ENCODE measurements at regions not wholly inside any gene's neighbourhood (a gene's known extent, or its start where the extent isn't known, plus 50 kb on each side); places are given as distances from the start of the nearest gene placed in this dataset.

- no peak for DNase-seq (ENCODE audit: low read depth)
These were observed 1378.9 kb upstream of the CELF4 start for GRCh38 chr18:38944446-38945024.

- no peak for DNase-seq (ENCODE audit: low read depth)
These were observed 1376.3 kb upstream of the CELF4 start for GRCh38 chr18:38941711-38942561.

GRCh38 chr18:38940863-38941531, 1375.4 kb upstream of the CELF4 start:
- peak; percentile 11 for DNase-seq (ENCODE audit: low read depth)

- DNase-seq (ENCODE audit: low read depth), result no peak
These were observed 1374.9 kb upstream of the CELF4 start for GRCh38 chr18:38940475-38940862.

GRCh38 chr18:38933910-38934510, 1368.4 kb upstream of the CELF4 start:
- DNase-seq (ENCODE audit: low read depth), result no peak

- DNase-seq (ENCODE audit: low read depth), result no peak
These were observed 1367.7 kb upstream of the CELF4 start for GRCh38 chr18:38933322-38933721.

- DNase-seq (ENCODE audit: low read depth), result no peak
These were observed 1367.2 kb upstream of the CELF4 start for GRCh38 chr18:38932752-38933151.

GRCh38 chr18:38931754-38932050, 1366.1 kb upstream of the CELF4 start:
- no peak for DNase-seq (ENCODE audit: low read depth)

- no peak for DNase-seq (ENCODE audit: low read depth)
These were observed 1365.5 kb upstream of the CELF4 start for GRCh38 chr18:38930881-38931753.

GRCh38 chr18:38923540-38923939, 1357.9 kb upstream of the CELF4 start:
- no peak for DNase-seq (ENCODE audit: low read depth)

- no peak for DNase-seq (ENCODE audit: low read depth)
These were observed 1357.5 kb upstream of the CELF4 start for GRCh38 chr18:38923126-38923525.

GRCh38 chr18:38909972-38910371, 1344.4 kb upstream of the CELF4 start:
- DNase-seq (ENCODE audit: low read depth), result no peak

GRCh38 chr18:38902796-38903195, 1337.2 kb upstream of the CELF4 start:
- no peak for DNase-seq (ENCODE audit: low read depth)

GRCh38 chr18:38900445-38900844, 1334.8 kb upstream of the CELF4 start:
- DNase-seq (ENCODE audit: low read depth), result no peak

GRCh38 chr18:38900031-38900430, 1334.4 kb upstream of the CELF4 start:
- no peak for DNase-seq (ENCODE audit: low read depth)

GRCh38 chr18:38899252-38899651, 1333.7 kb upstream of the CELF4 start:
- no peak for DNase-seq (ENCODE audit: low read depth)

- no peak for DNase-seq (ENCODE audit: low read depth)
These were observed 1332.6 kb upstream of the CELF4 start for GRCh38 chr18:38898167-38898566.

- no peak for DNase-seq (ENCODE audit: low read depth)
These were observed 1330.0 kb upstream of the CELF4 start for GRCh38 chr18:38895560-38895959.

- no peak for DNase-seq (ENCODE audit: low read depth)
These were observed 1322.0 kb upstream of the CELF4 start for GRCh38 chr18:38887671-38888020.

- DNase-seq (ENCODE audit: low read depth), result no peak
These were observed 1321.5 kb upstream of the CELF4 start for GRCh38 chr18:38886861-38887670.

- DNase-seq (ENCODE audit: low read depth), result no peak
These were observed 1320.6 kb upstream of the CELF4 start for GRCh38 chr18:38886235-38886634.

Measured in LHCN-M2 (cell line).